WTC11 (cell line): ENCODE measurements at regions not wholly inside any gene's neighbourhood (a gene's known extent, or its start where the extent isn't known, plus 50 kb on each side); places are given as distances from the start of the nearest gene placed in this dataset.

ENCODE experiments used
- ATAC-seq: fragments of 200-7000 bp; cut with Tn5 transposase; 2 replicates; pipeline ENCODE4 v1.10.0; 2021; ENCODE audit warnings: mild to moderate bottlenecking, moderate library complexity
- CTCF ChIA-PET: fragments of 300-600 bp; sonication (Branson Sonifier 250); formaldehyde crosslinking; loops from one replicate; lab custom pipeline; 2021; ENCODE audit warnings: antibody characterized with exemption; lab: Charles Lee
- POLR2A ChIA-PET: fragments of 350-600 bp; sonication (Branson Sonifier 250); formaldehyde crosslinking; loops from one replicate; lab custom pipeline; 2021; ENCODE audit warnings: antibody characterized with exemption; lab: Charles Lee
- DNase-seq: peaks from one replicate; pipeline ENCODE4 v3.0.0; 2021; ENCODE audit warnings: low spot score
- H3K27ac Mint-ChIP-seq: 2 replicates; pipeline ENCODE4 v1.8.0; 2021; ENCODE audit warnings: mixed read lengths
- H3K27me3 Mint-ChIP-seq: 2 replicates; pipeline ENCODE4 v1.8.0; 2021; ENCODE audit warnings: low read depth, mild to moderate bottlenecking, moderate library complexity, mixed read lengths
- H3K36me3 Mint-ChIP-seq: 2 replicates; pipeline ENCODE4 v1.8.0; 2021; ENCODE audit warnings: mixed read lengths
- H3K4me1 Mint-ChIP-seq: 2 replicates; pipeline ENCODE4 v1.8.0; 2022; ENCODE audit warnings: mixed read lengths
- H3K4me3 Mint-ChIP-seq: 2 replicates; pipeline ENCODE4 v1.8.0; 2021; ENCODE audit warnings: mild to moderate bottlenecking, moderate library complexity, mixed read lengths
- H3K9me3 Mint-ChIP-seq: 2 replicates; pipeline ENCODE4 v1.8.0; 2021; ENCODE audit warnings: mixed read lengths
- AR ChIP-seq: fragments of 250-450 bp; sonication (Bioruptor Pico); IDR thresholded peaks from 2 replicates; pipeline ENCODE4 v1.9.0; 2021; ENCODE audit warnings: mild to moderate bottlenecking
- ATF1 ChIP-seq: sonication (generic); formaldehyde crosslinking; IDR thresholded peaks from 2 replicates; pipeline ENCODE4 v1.8.1; 2023; ENCODE audit warnings: mild to moderate bottlenecking, moderate library complexity, missing genetic modification reagents
- CBFB ChIP-seq: sonication (generic); formaldehyde crosslinking; IDR thresholded peaks from 2 replicates; pipeline ENCODE4 v1.8.1; 2022; ENCODE audit warnings: mild to moderate bottlenecking, low read depth, missing genetic modification reagents
- CREB1 ChIP-seq: sonication (generic); formaldehyde crosslinking; IDR thresholded peaks from 2 replicates; pipeline ENCODE4 v1.8.0; 2023; ENCODE audit warnings: mild to moderate bottlenecking, missing genetic modification reagents
- CREM ChIP-seq: sonication (generic); formaldehyde crosslinking; IDR thresholded peaks from 2 replicates; pipeline ENCODE4 v1.8.1; 2022; ENCODE audit warnings: mild to moderate bottlenecking, missing genetic modification reagents, moderate library complexity
- ELF4 ChIP-seq: sonication (generic); formaldehyde crosslinking; IDR thresholded peaks from 2 replicates; pipeline ENCODE4 v1.8.1; 2022; ENCODE audit warnings: low read depth, mild to moderate bottlenecking, moderate library complexity, missing genetic modification reagents
- ESRRA ChIP-seq: sonication (generic); formaldehyde crosslinking; IDR thresholded peaks from 2 replicates; pipeline ENCODE4 v1.8.1; 2022; ENCODE audit warnings: mild to moderate bottlenecking, missing genetic modification reagents, borderline replicate concordance
- FOXJ3 ChIP-seq: sonication (generic); formaldehyde crosslinking; IDR thresholded peaks from 2 replicates; pipeline ENCODE4 v1.9.0; 2021; ENCODE audit warnings: missing genetic modification reagents, mild to moderate bottlenecking, borderline replicate concordance
- GABPB1 ChIP-seq: sonication (generic); formaldehyde crosslinking; IDR thresholded peaks from 2 replicates; pipeline ENCODE4 v1.8.1; 2023; ENCODE audit warnings: mild to moderate bottlenecking, missing genetic modification reagents
- GRHL2 ChIP-seq: fragments of 250-450 bp; sonication (Bioruptor Pico); IDR thresholded peaks from 2 replicates; pipeline ENCODE4 v1.8.0; 2022; ENCODE audit warnings: mild to moderate bottlenecking, moderate library complexity; ENCODE audit not compliant: insufficient replicate concordance, severe bottlenecking
- GTF2I ChIP-seq: fragments of 250-450 bp; sonication (Bioruptor Pico); conservative IDR thresholded peaks from 2 replicates; pipeline ENCODE4 v1.4.0; 2021; ENCODE audit warnings: mild to moderate bottlenecking
- IRF2 ChIP-seq: sonication (generic); formaldehyde crosslinking; IDR thresholded peaks from 2 replicates; pipeline ENCODE4 v1.8.0; 2022; ENCODE audit warnings: low read depth, missing genetic modification reagents, borderline replicate concordance
- JAZF1 ChIP-seq: fragments of 250-450 bp; sonication (Bioruptor Pico); IDR thresholded peaks from 2 replicates; pipeline ENCODE4 v1.9.0; 2021; ENCODE audit warnings: moderate library complexity, mild to moderate bottlenecking, inconsistent platforms
- MXD4 ChIP-seq: fragments of 250-450 bp; sonication (Bioruptor Pico); IDR thresholded peaks from 2 replicates; pipeline ENCODE4 v1.8.0; 2021; ENCODE audit warnings: mild to moderate bottlenecking, moderate library complexity, borderline replicate concordance
- NFYB ChIP-seq: sonication (generic); formaldehyde crosslinking; conservative IDR thresholded peaks from 2 replicates; pipeline ENCODE4 v1.8.0; 2022; ENCODE audit warnings: low read depth, missing genetic modification reagents
- PRDM15 ChIP-seq: sonication (generic); formaldehyde crosslinking; IDR thresholded peaks from 2 replicates; pipeline ENCODE4 v1.8.0; 2022; ENCODE audit warnings: missing genetic modification reagents
- RELA ChIP-seq: sonication (generic); formaldehyde crosslinking; IDR thresholded peaks from 2 replicates; pipeline ENCODE4 v1.8.1; 2022; ENCODE audit warnings: missing genetic modification reagents, mild to moderate bottlenecking, borderline replicate concordance
- RORB ChIP-seq: fragments of 250-450 bp; sonication (Bioruptor Pico); IDR thresholded peaks from 2 replicates; pipeline ENCODE4 v1.9.0; 2021; ENCODE audit warnings: mild to moderate bottlenecking
- SMAD3 ChIP-seq: sonication (generic); formaldehyde crosslinking; IDR thresholded peaks from 2 replicates; pipeline ENCODE4 v1.8.0; 2022; ENCODE audit warnings: missing genetic modification reagents, mild to moderate bottlenecking, borderline replicate concordance
- SMAD4 ChIP-seq: sonication (generic); formaldehyde crosslinking; IDR thresholded peaks from 2 replicates; pipeline ENCODE4 v1.8.0; 2022; ENCODE audit warnings: mild to moderate bottlenecking, missing genetic modification reagents
- TCF7 ChIP-seq: sonication (generic); formaldehyde crosslinking; IDR thresholded peaks from 2 replicates; pipeline ENCODE4 v1.8.0; 2022; ENCODE audit warnings: mild to moderate bottlenecking, low read depth, missing genetic modification reagents, moderate library complexity
- TP53 ChIP-seq: sonication (generic); formaldehyde crosslinking; IDR thresholded peaks from 2 replicates; pipeline ENCODE4 v1.8.1; 2023; ENCODE audit warnings: mild to moderate bottlenecking, missing genetic modification reagents
- ZBTB43 ChIP-seq: sonication (generic); formaldehyde crosslinking; IDR thresholded peaks from 2 replicates; pipeline ENCODE4 v1.8.1; 2023; ENCODE audit warnings: mild to moderate bottlenecking, missing genetic modification reagents
- ZNF219 ChIP-seq: sonication (generic); formaldehyde crosslinking; IDR thresholded peaks from 2 replicates; pipeline ENCODE4 v1.8.0; 2023; ENCODE audit warnings: missing genetic modification reagents, mild to moderate bottlenecking, borderline replicate concordance
- ZNF416 ChIP-seq: fragments of 250-450 bp; sonication (Bioruptor Pico); IDR thresholded peaks from 2 replicates; pipeline ENCODE4 v1.9.0; 2021; ENCODE audit warnings: mild to moderate bottlenecking, inconsistent platforms
- TF ChIP-seq, protein P1 (sequence below): sonication (generic); formaldehyde crosslinking; IDR thresholded peaks from 2 replicates; pipeline ENCODE4 v1.8.0; 2022; ENCODE audit warnings: mild to moderate bottlenecking, missing genetic modification reagents

DNA sequence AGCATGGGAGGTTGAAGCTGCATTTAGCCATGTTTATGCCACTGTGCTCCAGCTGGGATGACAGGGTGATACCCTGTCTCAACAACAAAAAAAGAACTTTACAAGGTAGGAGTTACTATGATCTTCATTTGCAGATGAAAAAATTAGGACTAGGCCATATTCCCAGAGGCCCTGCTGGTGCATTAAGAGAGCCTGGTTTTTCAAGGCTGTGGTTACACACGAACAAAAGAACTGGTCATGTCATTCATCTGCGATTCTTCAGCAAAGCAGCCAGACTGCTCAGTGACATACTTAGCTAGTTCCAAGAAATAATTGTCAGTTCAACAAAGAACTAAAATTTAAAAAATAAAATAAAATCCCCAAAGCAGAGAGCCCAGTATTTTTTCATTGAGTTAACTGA is 66.1 kb upstream of the SLC22A15 start:
- Mint-ChIP-seq H3K27ac (no peak overlapping the region), H3K4me3 (no peak overlapping the region), H3K27me3 (peaks cover 25% of the 10 kb centered on the region), H3K4me1 (peaks cover 52% of the 10 kb centered on the region), H3K36me3 (0 out of 2 replicates have a peak, but pooled peaks cover 2% of the 10 kb centered on the region), H3K9me3 (peaks cover 8% of the 10 kb centered on the region)
- ATAC-seq (no peak), DNase-seq (no peak)
- CTCF ChIA-PET: no interaction called here
- POLR2A ChIA-PET: no interaction called here
- no peak for TF ChIP-seq TP53 (CRISPR knock-in tag)
- TF ChIP-seq ZBTB43 (CRISPR knock-in tag): no peak
- TF ChIP-seq CREM: no peak
- no peak for TF ChIP-seq GTF2I (CRISPR knock-in tag)
- no peak for TF ChIP-seq CBFB
- no peak for TF ChIP-seq FOXJ3 (CRISPR knock-in tag)
- no peak for TF ChIP-seq ESRRA (CRISPR knock-in tag)
- no peak for TF ChIP-seq ATF1 (CRISPR knock-in tag)
- TF ChIP-seq JAZF1 (CRISPR knock-in tag): no peak
- TF ChIP-seq, protein P1, sequence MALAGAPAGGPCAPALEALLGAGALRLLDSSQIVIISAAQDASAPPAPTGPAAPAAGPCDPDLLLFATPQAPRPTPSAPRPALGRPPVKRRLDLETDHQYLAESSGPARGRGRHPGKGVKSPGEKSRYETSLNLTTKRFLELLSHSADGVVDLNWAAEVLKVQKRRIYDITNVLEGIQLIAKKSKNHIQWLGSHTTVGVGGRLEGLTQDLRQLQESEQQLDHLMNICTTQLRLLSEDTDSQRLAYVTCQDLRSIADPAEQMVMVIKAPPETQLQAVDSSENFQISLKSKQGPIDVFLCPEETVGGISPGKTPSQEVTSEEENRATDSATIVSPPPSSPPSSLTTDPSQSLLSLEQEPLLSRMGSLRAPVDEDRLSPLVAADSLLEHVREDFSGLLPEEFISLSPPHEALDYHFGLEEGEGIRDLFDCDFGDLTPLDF (CRISPR knock-in tag): no peak
- no peak for TF ChIP-seq GRHL2 (CRISPR knock-in tag)
- TF ChIP-seq IRF2 (CRISPR knock-in tag): no peak
- TF ChIP-seq SMAD3 (CRISPR knock-in tag): no peak
- no peak for TF ChIP-seq NFYB (CRISPR knock-in tag)
- TF ChIP-seq MXD4 (CRISPR knock-in tag): no peak
- no peak for TF ChIP-seq TCF7
- TF ChIP-seq AR (CRISPR knock-in tag): no peak
- no peak for TF ChIP-seq GABPB1 (CRISPR knock-in tag)
- TF ChIP-seq, all 79 proteins: peak for 0

- no peak for DNase-seq
Measured at GRCh38 chr1:115911294-115911693, 65.0 kb upstream of the SLC22A15 start.

More at GRCh38 chr1:115911294-115911693, 65.0 kb upstream of the SLC22A15 start:
- no peak overlapping the region for H3K4me3 Mint-ChIP-seq
- 0 out of 2 replicates have a peak, but pooled peaks cover 2% of the 10 kb centered on the region for H3K36me3 Mint-ChIP-seq
- POLR2A ChIA-PET: no interaction called here
- peaks cover 25% of the 10 kb centered on the region for H3K27me3 Mint-ChIP-seq
- H3K4me1 Mint-ChIP-seq: peaks cover 52% of the 10 kb centered on the region
- no peak overlapping the region for H3K27ac Mint-ChIP-seq
- ATAC-seq: no peak
- TF ChIP-seq CREB1 (CRISPR knock-in tag) (no peak), PRDM15 (CRISPR knock-in tag) (no peak), MXD4 (CRISPR knock-in tag) (no peak), RORB (CRISPR knock-in tag) (no peak), GRHL2 (CRISPR knock-in tag) (no peak), ZNF416 (CRISPR knock-in tag) (no peak), ELF4 (CRISPR knock-in tag) (no peak), ATF1 (CRISPR knock-in tag) (no peak), ZNF219 (CRISPR knock-in tag) (no peak), SMAD4 (no peak), RELA (CRISPR knock-in tag) (no peak)
- TF ChIP-seq, all 79 proteins: peak for 0
- CTCF ChIA-PET: interaction anchor here (1.4 kb wide), 1 partner anchor 77 kb away, joined by 4 read pairs; no protein-coding TSS in a partner anchor
- H3K9me3 Mint-ChIP-seq: peaks cover 8% of the 10 kb centered on the region
